Suprapubic skin (tissue), 4 donors: ENCODE measurements at regions not wholly inside any gene's neighbourhood (a gene's known extent, or its start where the extent isn't known, plus 50 kb on each side); places are given as distances from the start of the nearest gene placed in this dataset.
"Not testable (repeated sequence)": the region's sequence is repeated elsewhere in the genome, so short reads cannot be mapped to it uniquely, and the experiment has no call there.

Source experiments
- DNase-seq, 2 donors: peaks; one replicate each; pipeline ENCODE4 v3.0.0-alpha.2; 2019; ENCODE audit warnings: low spot score in 2 of 2
- H3K27ac ChIP-seq: fragments of 200-600 bp; sonication (generic); one replicate; pipeline ENCODE4 v1.5.1; 2019
- H3K27me3 ChIP-seq: fragments of 200-600 bp; sonication (generic); one replicate; pipeline ENCODE4 v1.5.1; 2019
- H3K36me3 ChIP-seq: fragments of 200-600 bp; sonication (generic); one replicate; pipeline ENCODE4 v1.5.1; 2019
- H3K4me1 ChIP-seq: fragments of 200-600 bp; sonication (generic); one replicate; pipeline ENCODE4 v1.5.1; 2019
- H3K4me3 ChIP-seq: fragments of 200-600 bp; sonication (generic); one replicate; pipeline ENCODE4 v1.5.1; 2019; ENCODE audit warnings: mild to moderate bottlenecking
- H3K9me3 ChIP-seq: fragments of 200-600 bp; sonication (generic); one replicate; pipeline ENCODE4 v1.5.1; 2019
- CTCF ChIP-seq, 2 donors: fragments of 200-600 bp in 1 of 2; fragments of 450-650 bp in 1 of 2; sonication (generic) in 1 of 2; IDR thresholded peaks; one replicate each; pipeline ENCODE4 v1.5.1; 2016 to 2019; ENCODE audit warnings: antibody characterized with exemption in 2 of 2, mild to moderate bottlenecking in 1 of 2, moderate library complexity in 1 of 2
- EP300 ChIP-seq: sonication (generic); formaldehyde crosslinking; IDR thresholded peaks from one replicate; pipeline ENCODE4 v1.6.1; 2017; ENCODE audit warnings: antibody characterized with exemption
- POLR2A ChIP-seq, 2 donors: fragments of 450-650 bp; IDR thresholded peaks; one replicate each; pipeline ENCODE4 v1.6.1; 2017; ENCODE audit warnings: antibody characterized with exemption in 2 of 2, mild to moderate bottlenecking in 2 of 2, moderate library complexity in 2 of 2
- POLR2AphosphoS5 ChIP-seq, 3 donors: sonication (generic); formaldehyde crosslinking; IDR thresholded peaks; one replicate each; pipeline ENCODE4 v1.6.1; 2017; ENCODE audit warnings: antibody characterized with exemption in 3 of 3
- WGBS: methylation state at CpG from one replicate; pipeline ENCODE4 v1.1.5; 2018; 5-methylcytosine and 5-hydroxymethylcytosine counted together

- Histone ChIP-seq H3K36me3 (no peaks in the 10 kb centered on the region), H3K27me3 (peaks cover 3% of the 10 kb centered on the region), H3K9me3 (no peaks in the 10 kb centered on the region), H3K4me1 (peaks cover 11% of the 10 kb centered on the region), H3K27ac (no peak overlapping the region), H3K4me3 (no peak overlapping the region)
- no peak for DNase-seq
- 50% methylated on average over 1 of the region's 1 CpG for whole genome bisulfite sequencing
- no peak for TF ChIP-seq POLR2A (IDR thresholded peaks at IDR 0.05)
Measured at GRCh38 chr12:25348593-25348895, 97.8 kb upstream of the KRAS start.

- Histone ChIP-seq H3K27me3 (peaks cover 2% of the 10 kb centered on the region), H3K36me3 (no peaks in the 10 kb centered on the region), H3K27ac (no peak overlapping the region), H3K4me3 (no peak overlapping the region), H3K4me1 (peaks cover 11% of the 10 kb centered on the region), H3K9me3 (no peaks in the 10 kb centered on the region)
- TF ChIP-seq CTCF (IDR thresholded peaks at IDR 0.05) (no peak), POLR2A (IDR thresholded peaks at IDR 0.05) (no peak), EP300 (no peak), POLR2AphosphoS5 (IDR thresholded peaks at IDR 0.05) (no peak)
- 56% methylated on average over 3 of the region's 4 CpGs for WGBS
- no peak for DNase-seq
Measured at GRCh38 chr12:25347716-25348592, 97.2 kb upstream of the KRAS start.

- H3K9me3 ChIP-seq, DNase-seq, H3K4me3 ChIP-seq, H3K27me3 ChIP-seq, H3K4me1 ChIP-seq, H3K36me3 ChIP-seq, H3K27ac ChIP-seq: not testable (repeated sequence)
- 86% methylated on average over 5 of the region's 5 CpGs for WGBS
Measured at GRCh38 chr12:25341877-25342276, 91.1 kb upstream of the KRAS start.

GRCh38 chr12:25337916-25338315 is 87.2 kb upstream of the KRAS start:
- Histone ChIP-seq H3K27ac (no peak overlapping the region), H3K27me3 (no peaks in the 10 kb centered on the region), H3K36me3 (no peaks in the 10 kb centered on the region), H3K4me1 (no peaks in the 10 kb centered on the region), H3K9me3 (no peaks in the 10 kb centered on the region), H3K4me3 (no peak overlapping the region)
- DNase-seq = no peak
- 85% methylated on average over 3 of the region's 3 CpGs for WGBS
- TF ChIP-seq POLR2A (IDR thresholded peaks at IDR 0.05) (no peak), EP300 (no peak), POLR2AphosphoS5 (IDR thresholded peaks at IDR 0.05) (no peak), CTCF (IDR thresholded peaks at IDR 0.05) (no peak)

- WGBS = 92% methylated on average over 3 of the region's 3 CpGs
- DNase-seq = no peak
- Histone ChIP-seq H3K4me1 (peaks cover 3% of the 10 kb centered on the region), H3K27ac (no peak overlapping the region), H3K27me3 (no peaks in the 10 kb centered on the region), H3K4me3 (no peak overlapping the region), H3K9me3 (no peaks in the 10 kb centered on the region), H3K36me3 (no peaks in the 10 kb centered on the region)
- TF ChIP-seq POLR2AphosphoS5 (IDR thresholded peaks at IDR 0.05) (no peak), CTCF (IDR thresholded peaks at IDR 0.05) (no peak)
Measured at GRCh38 chr12:25332143-25332542, 81.4 kb upstream of the KRAS start.

- no peak overlapping the region for H3K4me3 ChIP-seq
- peaks cover 3% of the 10 kb centered on the region for H3K4me1 ChIP-seq
- WGBS = 51% methylated on average over 5 of the region's 5 CpGs
- no peak overlapping the region for H3K27ac ChIP-seq
- TF ChIP-seq CTCF (IDR thresholded peaks at IDR 0.05) (no peak), POLR2A (IDR thresholded peaks at IDR 0.05) (no peak), EP300 (no peak), POLR2AphosphoS5 (IDR thresholded peaks at IDR 0.05) (no peak)
- H3K9me3 ChIP-seq = no peaks in the 10 kb centered on the region
- no peak for DNase-seq
- H3K36me3 ChIP-seq = no peaks in the 10 kb centered on the region
- no peaks in the 10 kb centered on the region for H3K27me3 ChIP-seq
Measured at GRCh38 chr12:25328072-25328712, 77.5 kb upstream of the KRAS start.
